ENCODE measurements at regions not wholly inside any gene's neighbourhood (a gene's known extent, or its start where the extent isn't known, plus 50 kb on each side); places are given as distances from the start of the nearest gene placed in this dataset.

- no peak for DNase-seq (ENCODE audit: low read depth)
- TF ChIP-seq CTCF (IDR thresholded peaks at IDR 0.05; ENCODE audit: insufficient read depth, low read length), result no peak
- no peak overlapping the region for H3K4me3 ChIP-seq (ENCODE audit: low read depth, low read length)
These were observed 517.2 kb upstream of the CDH6 start for GRCh38 chr5:30676223-30676840.

GRCh38 chr5:30667293-30667692 is 526.2 kb upstream of the CDH6 start:
- no peak for TF ChIP-seq CTCF (IDR thresholded peaks at IDR 0.05; ENCODE audit: insufficient read depth, low read length)
- no peak for DNase-seq (ENCODE audit: low read depth)
- no peak overlapping the region for H3K4me3 ChIP-seq (ENCODE audit: low read depth, low read length)

- no peak for TF ChIP-seq CTCF (IDR thresholded peaks at IDR 0.05; ENCODE audit: insufficient read depth, low read length)
- DNase-seq (ENCODE audit: low read depth), result no peak
- H3K4me3 ChIP-seq (ENCODE audit: low read depth, low read length), result no peak overlapping the region
These were observed 530.0 kb upstream of the CDH6 start for GRCh38 chr5:30663536-30663935.

- DNase-seq (ENCODE audit: low read depth), result no peak
- no peak overlapping the region for H3K4me3 ChIP-seq (ENCODE audit: low read depth, low read length)
- TF ChIP-seq CTCF (IDR thresholded peaks at IDR 0.05; ENCODE audit: insufficient read depth, low read length), result no peak
These were observed 531.1 kb upstream of the CDH6 start for GRCh38 chr5:30662373-30662772.

- no peak for DNase-seq (ENCODE audit: low read depth)
- H3K4me3 ChIP-seq (ENCODE audit: low read depth, low read length), result no peak overlapping the region
- no peak for TF ChIP-seq CTCF (IDR thresholded peaks at IDR 0.05; ENCODE audit: insufficient read depth, low read length)
These were observed 531.8 kb upstream of the CDH6 start for GRCh38 chr5:30661730-30662129.

GRCh38 chr5:30659417-30659816 is 534.1 kb upstream of the CDH6 start:
- DNase-seq (ENCODE audit: low read depth), result no peak
- H3K4me3 ChIP-seq (ENCODE audit: low read depth, low read length), result no peak overlapping the region
- no peak for TF ChIP-seq CTCF (IDR thresholded peaks at IDR 0.05; ENCODE audit: insufficient read depth, low read length)

- DNase-seq (ENCODE audit: low read depth), result no peak
- TF ChIP-seq CTCF (IDR thresholded peaks at IDR 0.05; ENCODE audit: insufficient read depth, low read length), result no peak
- H3K4me3 ChIP-seq (ENCODE audit: low read depth, low read length), result no peak overlapping the region
These were observed 543.2 kb upstream of the CDH6 start for GRCh38 chr5:30650311-30650710.
